ENCODE measurements at regions not wholly inside any gene's neighbourhood (a gene's known extent, or its start where the extent isn't known, plus 50 kb on each side); places are given as distances from the start of the nearest gene placed in this dataset.

DNA sequence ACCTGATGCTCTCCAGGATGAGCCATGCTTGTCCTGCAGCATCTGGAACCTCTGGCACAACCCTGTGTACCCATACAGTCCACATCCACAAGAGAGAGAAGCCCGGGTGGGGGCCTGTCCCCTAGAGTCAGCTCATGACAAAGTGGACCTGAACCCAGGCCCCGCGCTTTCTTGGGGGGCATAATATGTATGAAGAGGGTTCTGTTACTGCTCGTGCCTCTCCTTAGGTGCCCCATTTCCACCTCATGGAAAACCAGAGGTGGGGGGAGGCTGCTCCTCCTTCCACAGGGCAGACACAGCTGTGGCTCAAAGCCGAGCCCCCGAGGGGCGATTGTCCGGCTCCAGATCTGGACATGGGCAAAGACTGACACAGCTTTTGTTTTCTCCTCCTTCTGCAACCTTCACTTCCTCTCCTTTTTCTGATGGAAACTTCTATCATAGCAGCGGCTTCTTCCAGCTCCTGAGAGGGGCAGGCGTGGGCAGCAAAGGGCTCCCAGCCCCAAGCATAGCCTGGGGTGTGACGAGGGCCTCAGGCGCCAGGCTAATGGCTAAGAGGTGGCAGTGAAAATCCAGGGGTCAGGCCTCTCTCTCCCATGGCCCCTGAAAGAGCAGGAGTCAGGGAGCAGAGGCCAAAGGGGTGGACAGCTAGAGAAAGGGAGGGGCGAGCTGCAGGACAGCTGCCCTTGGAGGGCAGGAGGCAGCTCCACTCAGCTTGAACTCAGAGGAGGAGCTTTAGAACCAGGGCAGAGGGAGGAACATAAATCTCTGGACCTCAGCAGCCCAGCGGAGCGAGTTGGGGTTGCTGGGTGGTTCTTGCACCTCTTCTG is 155.5 kb downstream of the ZFP36L2 start:
- H3K27me3 ChIP-seq (ENCODE audit: control insufficient read depth, insufficient read depth, low read length) = no peaks in the 10 kb centered on the region
- TF ChIP-seq, protein P1, sequence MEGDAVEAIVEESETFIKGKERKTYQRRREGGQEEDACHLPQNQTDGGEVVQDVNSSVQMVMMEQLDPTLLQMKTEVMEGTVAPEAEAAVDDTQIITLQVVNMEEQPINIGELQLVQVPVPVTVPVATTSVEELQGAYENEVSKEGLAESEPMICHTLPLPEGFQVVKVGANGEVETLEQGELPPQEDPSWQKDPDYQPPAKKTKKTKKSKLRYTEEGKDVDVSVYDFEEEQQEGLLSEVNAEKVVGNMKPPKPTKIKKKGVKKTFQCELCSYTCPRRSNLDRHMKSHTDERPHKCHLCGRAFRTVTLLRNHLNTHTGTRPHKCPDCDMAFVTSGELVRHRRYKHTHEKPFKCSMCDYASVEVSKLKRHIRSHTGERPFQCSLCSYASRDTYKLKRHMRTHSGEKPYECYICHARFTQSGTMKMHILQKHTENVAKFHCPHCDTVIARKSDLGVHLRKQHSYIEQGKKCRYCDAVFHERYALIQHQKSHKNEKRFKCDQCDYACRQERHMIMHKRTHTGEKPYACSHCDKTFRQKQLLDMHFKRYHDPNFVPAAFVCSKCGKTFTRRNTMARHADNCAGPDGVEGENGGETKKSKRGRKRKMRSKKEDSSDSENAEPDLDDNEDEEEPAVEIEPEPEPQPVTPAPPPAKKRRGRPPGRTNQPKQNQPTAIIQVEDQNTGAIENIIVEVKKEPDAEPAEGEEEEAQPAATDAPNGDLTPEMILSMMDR (IDR thresholded peaks at IDR 0.05) = no peak
- H3K9ac ChIP-seq = no peak overlapping the region
- no peaks in the 10 kb centered on the region for H3K9me3 ChIP-seq (ENCODE audit: control insufficient read depth, low read length)
- no peaks in the 10 kb centered on the region for H3K79me2 ChIP-seq
- H3K4me1 ChIP-seq = peaks cover 52% of the 10 kb centered on the region
- peak overlapping the region; percentile 34 for H2AFZ ChIP-seq
- peak overlapping the region; percentile 8 for H3K27ac ChIP-seq
- H3K4me3 ChIP-seq (ENCODE audit: low read depth, low read length) = no peak overlapping the region
- no peak overlapping the region for H3K4me2 ChIP-seq (ENCODE audit: low read length)
- H3K36me3 ChIP-seq (ENCODE audit: control insufficient read depth, insufficient read depth, low read length) = no peaks in the 10 kb centered on the region

DNA sequence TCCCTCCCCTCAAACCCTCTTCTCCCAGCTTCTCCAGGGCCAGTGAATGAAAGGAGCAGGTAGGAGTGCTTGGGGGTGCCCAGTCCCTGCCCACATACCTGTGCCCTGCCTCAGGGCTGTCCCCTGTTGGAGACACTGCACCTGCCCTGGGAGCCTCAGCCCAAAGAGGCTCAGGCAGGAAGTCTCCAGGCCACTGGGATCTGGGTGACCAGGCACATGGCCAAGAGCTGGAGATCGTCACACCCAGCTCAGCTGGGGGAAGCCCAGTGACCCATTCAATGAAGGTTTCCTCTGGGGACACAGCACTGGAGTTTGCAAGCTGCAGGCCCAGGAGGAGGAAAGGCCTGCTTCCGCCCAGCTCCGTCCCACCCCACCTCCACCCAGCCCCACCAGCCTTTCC is 156.4 kb downstream of the ZFP36L2 start:
- Histone ChIP-seq H3K27me3 (ENCODE audit: control insufficient read depth, insufficient read depth, low read length) (no peaks in the 10 kb centered on the region), H3K36me3 (ENCODE audit: control insufficient read depth, insufficient read depth, low read length) (no peaks in the 10 kb centered on the region), H3K9ac (no peak overlapping the region), H3K4me2 (ENCODE audit: low read length) (no peak overlapping the region), H3K4me3 (ENCODE audit: low read depth, low read length) (no peak overlapping the region), H3K4me1 (peaks cover 44% of the 10 kb centered on the region), H3K9me3 (ENCODE audit: control insufficient read depth, low read length) (no peaks in the 10 kb centered on the region), H3K79me2 (no peaks in the 10 kb centered on the region), H3K27ac (peak overlapping the region; percentile 8), H2AFZ (no peak overlapping the region)
- TF ChIP-seq, protein P1 (IDR thresholded peaks at IDR 0.05) = no peak

DNA sequence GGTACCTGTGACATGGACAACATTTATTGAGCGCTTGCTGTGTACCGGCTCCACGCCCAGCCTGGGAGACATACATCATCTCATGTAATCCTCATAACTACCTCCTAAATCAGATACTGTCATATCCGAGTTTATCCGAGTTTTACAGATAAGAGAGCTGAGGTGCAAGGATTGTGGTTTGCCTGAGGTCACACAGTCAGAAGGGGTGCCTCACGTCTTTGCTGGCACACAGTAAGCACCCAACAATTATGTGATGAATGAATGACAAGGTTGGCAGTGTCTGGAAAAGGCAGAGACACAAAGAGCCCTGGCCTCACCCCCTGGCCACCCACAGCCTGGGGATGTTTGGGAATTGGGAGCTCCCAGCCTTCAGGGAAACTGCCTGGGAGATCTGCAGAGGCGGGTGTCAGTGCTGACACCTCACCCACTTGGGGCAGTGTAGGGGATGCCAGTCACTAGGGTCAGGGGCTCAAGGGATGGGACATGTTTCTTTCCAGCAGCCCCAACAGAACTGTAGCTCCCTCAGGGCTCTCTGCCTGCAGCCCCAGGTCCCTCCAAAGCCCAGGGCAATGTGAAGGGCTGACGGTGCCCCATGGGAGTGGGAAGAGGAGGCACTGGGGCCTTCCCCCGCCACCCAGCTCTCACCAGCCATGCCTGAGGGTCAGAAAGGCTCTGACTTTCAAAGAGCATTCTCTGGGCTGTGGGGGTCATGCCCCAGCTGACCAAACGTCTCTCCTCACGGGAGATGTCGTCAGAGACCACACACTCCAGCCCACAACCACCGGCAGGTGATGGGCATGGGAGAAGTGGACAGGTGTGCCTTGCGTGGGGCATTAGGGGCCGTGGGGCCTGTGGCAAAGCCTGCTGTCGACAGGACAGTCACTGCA is 157.5 kb downstream of the ZFP36L2 start:
- no peak overlapping the region for H2AFZ ChIP-seq
- no peaks in the 10 kb centered on the region for H3K36me3 ChIP-seq (ENCODE audit: control insufficient read depth, insufficient read depth, low read length)
- peaks cover 36% of the 10 kb centered on the region for H3K4me1 ChIP-seq
- H3K27me3 ChIP-seq (ENCODE audit: control insufficient read depth, insufficient read depth, low read length) = no peaks in the 10 kb centered on the region
- TF ChIP-seq, protein P1 (IDR thresholded peaks at IDR 0.05) = no peak
- H3K4me3 ChIP-seq (ENCODE audit: low read depth, low read length) = no peak overlapping the region
- H3K4me2 ChIP-seq (ENCODE audit: low read length) = no peak overlapping the region
- H3K9ac ChIP-seq = no peak overlapping the region
- H3K9me3 ChIP-seq (ENCODE audit: control insufficient read depth, low read length) = no peaks in the 10 kb centered on the region
- no peaks in the 10 kb centered on the region for H3K79me2 ChIP-seq
- H3K27ac ChIP-seq = no peak overlapping the region

DNA sequence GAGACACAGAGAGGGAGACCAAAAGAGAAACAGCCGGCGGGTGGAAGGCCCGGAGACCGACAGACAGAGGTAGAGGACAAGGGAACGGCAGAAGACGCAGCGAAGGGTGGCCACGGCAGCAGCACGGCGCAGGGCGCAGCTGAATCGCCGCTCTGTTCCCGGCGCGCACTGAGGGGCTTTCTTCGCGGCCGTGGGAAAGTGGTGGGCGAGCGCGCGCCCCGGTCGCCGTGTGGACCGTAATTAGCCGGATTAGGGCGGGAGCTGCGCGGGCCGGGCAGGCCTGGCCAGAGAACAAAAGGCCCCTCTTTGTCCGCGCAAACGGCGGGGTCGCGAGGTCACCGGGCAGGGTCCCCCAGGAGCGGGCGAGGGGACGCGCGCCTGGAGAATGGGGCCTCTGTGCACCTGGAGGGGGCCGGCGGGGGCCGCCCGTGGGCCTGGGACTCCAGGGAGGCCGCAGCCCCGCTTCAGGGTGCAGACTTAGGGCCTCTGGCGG is 158.3 kb downstream of the ZFP36L2 start:
- Histone ChIP-seq H3K27me3 (ENCODE audit: control insufficient read depth, insufficient read depth, low read length) (no peaks in the 10 kb centered on the region), H3K79me2 (no peaks in the 10 kb centered on the region), H2AFZ (no peak overlapping the region), H3K9me3 (ENCODE audit: control insufficient read depth, low read length) (no peaks in the 10 kb centered on the region), H3K4me2 (ENCODE audit: low read length) (no peak overlapping the region), H3K4me3 (ENCODE audit: low read depth, low read length) (no peak overlapping the region), H3K4me1 (peaks cover 28% of the 10 kb centered on the region), H3K9ac (no peak overlapping the region), H3K36me3 (ENCODE audit: control insufficient read depth, insufficient read depth, low read length) (no peaks in the 10 kb centered on the region), H3K27ac (no peak overlapping the region)
- TF ChIP-seq, protein P1 (IDR thresholded peaks at IDR 0.05) = no peak

Data from parathyroid adenoma (tissue), 2 donors.